ENCODE measurements at regions not wholly inside any gene's neighbourhood (a gene's known extent, or its start where the extent isn't known, plus 50 kb on each side); places are given as distances from the start of the nearest gene placed in this dataset.

GRCh38 chr18:41751652-41752051 is 203.4 kb upstream of the PIK3C3 start:
- TF ChIP-seq CTCF (IDR thresholded peaks at IDR 0.05; ENCODE audit: low read depth, low read length, poor library complexity, severe bottlenecking), result no peak
- no peak for TF ChIP-seq EZH2phosphoT487 (IDR thresholded peaks at IDR 0.05; ENCODE audit: borderline replicate concordance, low read length)

Data from DOHH2 (cell line).